Common myeloid progenitor, CD34-positive (primary cell): ENCODE measurements at regions not wholly inside any gene's neighbourhood (a gene's known extent, or its start where the extent isn't known, plus 50 kb on each side); places are given as distances from the start of the nearest gene placed in this dataset.

Experiments used
- CTCF ChIA-PET: fragments of 350-600 bp; sonication (Branson Sonifier 250); formaldehyde crosslinking; loops from one replicate; lab custom pipeline; 2021; ENCODE audit warnings: antibody characterized with exemption; lab: Charles Lee
- POLR2A ChIA-PET: fragments of 350-600 bp; sonication (Branson Sonifier 250); formaldehyde crosslinking; loops from one replicate; lab custom pipeline; 2021; ENCODE audit warnings: antibody characterized with exemption; lab: Charles Lee
- DNase-seq, 3 donors: peaks; one replicate each; pipeline versions ENCODE4 v3.0.0 to v3.0.0-alpha.2; 2013
- H3K27ac ChIP-seq, 2 experiments: 1 replicate in 1 of 2; 2 replicates in 1 of 2; pipeline ENCODE4 v1.7.0; 2013; ENCODE audit warnings: inconsistent platforms in 2 of 2, low read length in 2 of 2, mild to moderate bottlenecking in 2 of 2, low read depth in 1 of 2, moderate library complexity in 1 of 2; ENCODE audit not compliant: severe bottlenecking in 2 of 2, insufficient read depth in 1 of 2, poor library complexity in 1 of 2
- H3K27me3 ChIP-seq, 5 experiments: replicated peaks in 2 of 5; 1 replicate in 3 of 5; 2 replicates in 2 of 5; pipeline versions ENCODE4 v1.6.1 to v1.7.0; 2013; ENCODE audit warnings: low read length in 4 of 5, mild to moderate bottlenecking in 2 of 5, moderate library complexity in 2 of 5, inconsistent platforms in 1 of 5; ENCODE audit not compliant: insufficient read depth in 5 of 5, control insufficient read depth in 4 of 5
- H3K36me3 ChIP-seq, 4 experiments: 1 replicate in 2 of 4; 2 replicates in 2 of 4; pipeline versions ENCODE4 v1.6.1 to v1.7.0; 2013; ENCODE audit warnings: low read length in 3 of 4, control low read depth in 1 of 4, mild to moderate bottlenecking in 1 of 4; ENCODE audit not compliant: control insufficient read depth in 4 of 4, insufficient read depth in 4 of 4
- H3K4me1 ChIP-seq, 4 experiments: 1 replicate in 3 of 4; 2 replicates in 1 of 4; pipeline versions ENCODE4 v1.6.1 to v1.7.1; 2013; ENCODE audit warnings: low read length in 3 of 4, mild to moderate bottlenecking in 3 of 4, control low read depth in 1 of 4, inconsistent platforms in 1 of 4, moderate library complexity in 1 of 4; ENCODE audit not compliant: control insufficient read depth in 4 of 4, insufficient read depth in 4 of 4; ENCODE audit errors: control extremely low read depth in 1 of 4
- H3K4me3 ChIP-seq, 7 experiments: 1 replicate in 4 of 7; 2 replicates in 3 of 7; pipeline versions ENCODE4 v1.5.1 to v1.7.0; 2013; ENCODE audit warnings: mild to moderate bottlenecking in 7 of 7, low read length in 6 of 7, moderate library complexity in 6 of 7, inconsistent platforms in 2 of 7, low read depth in 2 of 7, control low read depth in 1 of 7; ENCODE audit not compliant: insufficient read depth in 4 of 7, control insufficient read depth in 1 of 7; ENCODE audit errors: extremely low read depth in 1 of 7
- H3K9me3 ChIP-seq, 5 experiments: 1 replicate in 4 of 5; 2 replicates in 1 of 5; pipeline versions ENCODE4 v1.6.1 to v1.7.1; 2013; ENCODE audit warnings: low read length in 4 of 5, mild to moderate bottlenecking in 2 of 5, inconsistent platforms in 1 of 5, low read depth in 1 of 5, moderate library complexity in 1 of 5; ENCODE audit not compliant: control insufficient read depth in 4 of 5, insufficient read depth in 2 of 5; ENCODE audit errors: control extremely low read depth in 1 of 5
- WGBS: methylation state at CpG from one replicate; pipeline ENCODE4 v1.1.5; 2013; ENCODE audit not compliant: insufficient coverage; 5-methylcytosine and 5-hydroxymethylcytosine counted together

- Histone ChIP-seq H3K27ac (no peak overlapping the region), H3K4me1 (peaks cover 0 to 3% (median 2%) of the 10 kb centered on the region in 4 experiments), H3K4me3 (no peak overlapping the region), H3K27me3 (no peaks in the 10 kb centered on the region), H3K36me3 (no peaks in the 10 kb centered on the region), H3K9me3 (no peaks in the 10 kb centered on the region)
- ChIA-PET CTCF (interaction anchor here (0.7 to 3.0 kb wide), 4 partner anchors 9 to 58 kb away, joined by 3 to 13 read pairs (median 4); no protein-coding TSS in a partner anchor), POLR2A (no interaction called here)
- 83% methylated on average over 3 of the region's 6 CpGs for WGBS
- no peak for DNase-seq
Observed at GRCh38 chr2:136055929-136056688, 61.8 kb downstream of the CXCR4 start.

- CTCF ChIA-PET: interaction anchor here (0.8 to 1.3 kb wide), 2 partner anchors 13 to 57 kb away, joined by 3 to 4 read pairs; no protein-coding TSS in a partner anchor
- WGBS: no CpG with 5 or more reads among the region's 3 CpGs
- no peak for DNase-seq
- peaks cover 0 to 3% (median 2%) of the 10 kb centered on the region in 4 experiments for H3K4me1 ChIP-seq
- H3K27ac ChIP-seq: no peak overlapping the region
- no peaks in the 10 kb centered on the region for H3K9me3 ChIP-seq
- no peaks in the 10 kb centered on the region for H3K36me3 ChIP-seq
- POLR2A ChIA-PET: no interaction called here
- H3K27me3 ChIP-seq: no peaks in the 10 kb centered on the region
- H3K4me3 ChIP-seq: no peak overlapping the region
Observed at GRCh38 chr2:136054856-136055255, 63.1 kb downstream of the CXCR4 start.

GRCh38 chr2:136052369-136053362 lies 65.3 kb downstream of the CXCR4 start:
- H3K27ac ChIP-seq: no peak overlapping the region
- 83% methylated on average over 4 of the region's 10 CpGs for WGBS
- ChIA-PET CTCF (interaction anchor here (1.5 to 2.0 kb wide), 2 partner anchors 9 to 19 kb away, joined by 5 to 7 read pairs; no protein-coding TSS in a partner anchor), POLR2A (no interaction called here)
- no peak for DNase-seq
- H3K4me1 ChIP-seq: peaks cover 0 to 3% (median 2%) of the 10 kb centered on the region in 4 experiments
- no peak overlapping the region for H3K4me3 ChIP-seq
- H3K36me3 ChIP-seq: no peaks in the 10 kb centered on the region
- H3K9me3 ChIP-seq: no peaks in the 10 kb centered on the region
- no peaks in the 10 kb centered on the region for H3K27me3 ChIP-seq

GRCh38 chr2:136051725-136052048 lies 66.3 kb upstream of the DARS1 start:
- Histone ChIP-seq H3K4me3 (no peak overlapping the region), H3K27me3 (no peaks in the 10 kb centered on the region), H3K4me1 (peaks cover 0 to 3% (median under 1%) of the 10 kb centered on the region in 4 experiments), H3K27ac (no peak overlapping the region), H3K9me3 (no peaks in the 10 kb centered on the region), H3K36me3 (no peaks in the 10 kb centered on the region)
- CTCF ChIA-PET: no interaction called here
- POLR2A ChIA-PET: no interaction called here
- DNase-seq: no peak

GRCh38 chr2:136051001-136051724 lies 65.7 kb upstream of the DARS1 start:
- DNase-seq: no peak
- Histone ChIP-seq H3K27me3 (no peaks in the 10 kb centered on the region), H3K36me3 (no peaks in the 10 kb centered on the region), H3K27ac (no peak overlapping the region), H3K4me1 (peaks cover 0 to 3% (median under 1%) of the 10 kb centered on the region in 4 experiments), H3K9me3 (no peaks in the 10 kb centered on the region), H3K4me3 (no peak overlapping the region)
- POLR2A ChIA-PET: no interaction called here
- 100% methylated on average over 1 of the region's 2 CpGs for WGBS
- CTCF ChIA-PET: no interaction called here

- POLR2A ChIA-PET: no interaction called here
- Histone ChIP-seq H3K9me3 (no peaks in the 10 kb centered on the region), H3K4me1 (peaks cover 0 to 3% (median 0%) of the 10 kb centered on the region in 4 experiments), H3K36me3 (no peaks in the 10 kb centered on the region), H3K27ac (no peak overlapping the region), H3K27me3 (no peaks in the 10 kb centered on the region), H3K4me3 (no peak overlapping the region)
- no peak for DNase-seq
- WGBS: 86% methylated on average over 2 of the region's 3 CpGs
- CTCF ChIA-PET: interaction anchor here (1.5 kb wide), 1 partner anchor 52 kb away, joined by 3 read pairs; no protein-coding TSS in a partner anchor
Observed at GRCh38 chr2:136049991-136050920, 64.8 kb upstream of the DARS1 start.
